ENCODE measurements at regions not wholly inside any gene's neighbourhood (a gene's known extent, or its start where the extent isn't known, plus 50 kb on each side); places are given as distances from the start of the nearest gene placed in this dataset.

DNA sequence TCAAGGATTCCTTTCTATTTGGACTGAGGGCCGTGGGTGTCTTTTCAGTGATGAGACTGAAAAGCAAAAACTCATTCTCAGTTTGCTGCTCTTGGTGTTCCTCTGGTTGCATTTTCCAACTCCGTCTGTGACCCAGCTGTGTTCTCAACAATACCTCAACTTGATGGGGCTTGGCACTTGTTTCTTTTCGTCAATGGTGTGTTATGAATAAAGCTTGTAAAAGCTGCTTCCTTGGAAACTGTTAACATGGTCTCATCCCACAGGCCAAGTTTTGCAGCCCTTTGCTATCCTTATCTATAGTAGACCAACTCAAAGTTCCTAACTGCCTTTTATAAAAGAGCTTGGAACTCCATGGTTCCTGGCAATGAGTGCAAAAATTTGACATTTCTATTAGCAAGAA is 142.5 kb upstream of the UBE2E1 start:
- no peak for TF ChIP-seq EZH2 (IDR thresholded peaks at IDR 0.05; ENCODE audit: low read length)
- TF ChIP-seq, protein P1, sequence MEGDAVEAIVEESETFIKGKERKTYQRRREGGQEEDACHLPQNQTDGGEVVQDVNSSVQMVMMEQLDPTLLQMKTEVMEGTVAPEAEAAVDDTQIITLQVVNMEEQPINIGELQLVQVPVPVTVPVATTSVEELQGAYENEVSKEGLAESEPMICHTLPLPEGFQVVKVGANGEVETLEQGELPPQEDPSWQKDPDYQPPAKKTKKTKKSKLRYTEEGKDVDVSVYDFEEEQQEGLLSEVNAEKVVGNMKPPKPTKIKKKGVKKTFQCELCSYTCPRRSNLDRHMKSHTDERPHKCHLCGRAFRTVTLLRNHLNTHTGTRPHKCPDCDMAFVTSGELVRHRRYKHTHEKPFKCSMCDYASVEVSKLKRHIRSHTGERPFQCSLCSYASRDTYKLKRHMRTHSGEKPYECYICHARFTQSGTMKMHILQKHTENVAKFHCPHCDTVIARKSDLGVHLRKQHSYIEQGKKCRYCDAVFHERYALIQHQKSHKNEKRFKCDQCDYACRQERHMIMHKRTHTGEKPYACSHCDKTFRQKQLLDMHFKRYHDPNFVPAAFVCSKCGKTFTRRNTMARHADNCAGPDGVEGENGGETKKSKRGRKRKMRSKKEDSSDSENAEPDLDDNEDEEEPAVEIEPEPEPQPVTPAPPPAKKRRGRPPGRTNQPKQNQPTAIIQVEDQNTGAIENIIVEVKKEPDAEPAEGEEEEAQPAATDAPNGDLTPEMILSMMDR (optimal IDR thresholded peaks at IDR 0.05 in 1 of 3, IDR thresholded peaks at IDR 0.05 in 1 of 3, conservative IDR thresholded peaks at IDR 0.05 in 1 of 3; ENCODE audit: extremely low read depth in 1 of 3, insufficient read depth in 2 of 3, low read length in 3 of 3): no peak

Measured in keratinocyte (primary cell).